H9 (cell line): ENCODE measurements at regions not wholly inside any gene's neighbourhood (a gene's known extent, or its start where the extent isn't known, plus 50 kb on each side); places are given as distances from the start of the nearest gene placed in this dataset.

ENCODE experiments used
- DNase-seq: peaks from one replicate; pipeline ENCODE4 v3.0.0-alpha.2; 2017
- H2AFZ ChIP-seq: one replicate; pipeline ENCODE4 v1.6.1; 2013; ENCODE audit warnings: mild to moderate bottlenecking, low read length, control low read depth, moderate library complexity
- H2AK5ac ChIP-seq: 2 replicates; pipeline ENCODE4 v1.6.1; 2013; ENCODE audit warnings: low read length, control low read depth, mixed read lengths; ENCODE audit not compliant: insufficient read length
- H2BK120ac ChIP-seq: one replicate; pipeline ENCODE4 v1.6.1; 2013; ENCODE audit warnings: low read depth, mild to moderate bottlenecking, low read length, control low read depth, inconsistent platforms; ENCODE audit not compliant: poor library complexity, severe bottlenecking
- H2BK12ac ChIP-seq: 2 replicates; pipeline ENCODE4 v1.6.1; 2013; ENCODE audit warnings: low read length, control low read depth, mixed read lengths, low read depth; ENCODE audit not compliant: insufficient read length
- H2BK15ac ChIP-seq: 2 replicates; pipeline ENCODE4 v1.6.1; 2013; ENCODE audit warnings: low read depth, low read length, control low read depth
- H2BK20ac ChIP-seq: one replicate; pipeline ENCODE4 v1.6.1; 2013; ENCODE audit warnings: low read depth, mild to moderate bottlenecking, low read length, control low read depth, inconsistent platforms; ENCODE audit not compliant: poor library complexity, severe bottlenecking
- H2BK5ac ChIP-seq: 2 replicates; pipeline ENCODE4 v1.6.1; 2013; ENCODE audit warnings: low read length, control low read depth, mixed read lengths; ENCODE audit not compliant: insufficient read length
- H3K14ac ChIP-seq: 2 replicates; pipeline ENCODE4 v1.6.1; 2013; ENCODE audit warnings: low read length, control low read depth; ENCODE audit not compliant: insufficient read depth
- H3K18ac ChIP-seq: 2 replicates; pipeline ENCODE4 v1.6.1; 2013; ENCODE audit warnings: low read depth, mild to moderate bottlenecking, mixed read lengths, low read length, control low read depth; ENCODE audit not compliant: insufficient read length
- H3K23ac ChIP-seq: 2 replicates; pipeline ENCODE4 v1.6.1; 2013; ENCODE audit warnings: low read length, control low read depth, mixed read lengths, low read depth; ENCODE audit not compliant: insufficient read length
- H3K23me2 ChIP-seq: 2 replicates; pipeline ENCODE4 v1.6.1; 2013; ENCODE audit warnings: low read depth, mild to moderate bottlenecking, mixed read lengths, low read length, control low read depth; ENCODE audit not compliant: insufficient read length, poor library complexity, severe bottlenecking
- H3K27ac ChIP-seq: 2 replicates; pipeline ENCODE4 v1.5.1; 2013; ENCODE audit warnings: low read length, control low read depth, mixed read lengths, low read depth; ENCODE audit not compliant: insufficient read length
- H3K27me3 ChIP-seq: 2 replicates; pipeline ENCODE4 v1.6.1; 2013; ENCODE audit warnings: low read length, control low read depth, inconsistent platforms; ENCODE audit not compliant: insufficient read depth
- H3K4ac ChIP-seq: 2 replicates; pipeline ENCODE4 v1.6.1; 2013; ENCODE audit warnings: low read depth, mild to moderate bottlenecking, control low read depth, inconsistent platforms, low read length, moderate library complexity
- H3K4me1 ChIP-seq: 2 replicates; pipeline ENCODE4 v1.6.1; 2013; ENCODE audit warnings: low read length, control low read depth, inconsistent platforms; ENCODE audit not compliant: insufficient read depth
- H3K4me2 ChIP-seq: 2 replicates; pipeline ENCODE4 v1.6.1; 2013; ENCODE audit warnings: low read length, control low read depth, mixed read lengths; ENCODE audit not compliant: insufficient read length, insufficient read depth
- H3K56ac ChIP-seq: 2 replicates; pipeline ENCODE4 v1.6.1; 2013; ENCODE audit warnings: low read depth, mild to moderate bottlenecking, mixed read lengths, low read length, control low read depth; ENCODE audit not compliant: insufficient read length
- H3K79me1 ChIP-seq: 2 replicates; pipeline ENCODE4 v1.6.1; 2013; ENCODE audit warnings: low read depth, mild to moderate bottlenecking, moderate library complexity, low read length, control low read depth, inconsistent platforms; ENCODE audit not compliant: insufficient read depth, poor library complexity, severe bottlenecking
- H3K79me2 ChIP-seq: 2 replicates; pipeline ENCODE4 v1.6.1; 2013; ENCODE audit warnings: low read length, control low read depth, inconsistent platforms; ENCODE audit not compliant: insufficient read depth
- H3K9ac ChIP-seq: 2 replicates; pipeline ENCODE4 v1.6.1; 2013; ENCODE audit warnings: low read length, control low read depth, mixed read lengths; ENCODE audit not compliant: insufficient read length; ENCODE audit errors: extremely low read depth
- H3K9me3 ChIP-seq: one replicate; pipeline ENCODE4 v1.6.1; 2013; ENCODE audit warnings: low read depth, low read length, inconsistent platforms; ENCODE audit not compliant: control insufficient read depth
- H3T11ph ChIP-seq: one replicate; pipeline ENCODE4 v1.6.1; 2013; ENCODE audit warnings: mild to moderate bottlenecking, low read length, control low read depth, inconsistent platforms
- H4K20me1 ChIP-seq: one replicate; pipeline ENCODE4 v1.6.1; 2013; ENCODE audit not compliant: control insufficient read depth, insufficient read length, insufficient read depth
- H4K5ac ChIP-seq: 2 replicates; pipeline ENCODE4 v1.6.1; 2013; ENCODE audit warnings: low read depth, mild to moderate bottlenecking, mixed read lengths, low read length, control low read depth; ENCODE audit not compliant: insufficient read length
- H4K8ac ChIP-seq: replicated peaks from 2 replicates; pipeline ENCODE4 v1.6.1; 2013; ENCODE audit warnings: low read length, control low read depth, mixed read lengths, low read depth; ENCODE audit not compliant: insufficient read length
- H4K91ac ChIP-seq: 2 replicates; pipeline ENCODE4 v1.6.1; 2013; ENCODE audit warnings: low read depth, mild to moderate bottlenecking, moderate library complexity, mixed read lengths, low read length, control low read depth; ENCODE audit not compliant: insufficient read length
- H3K27ac Mint-ChIP-seq, 3 experiments: 2 replicates in 2 of 3; 3 replicates in 1 of 3; pipeline ENCODE4 v1.8.0; 2020 to 2021; ENCODE audit warnings: mixed read lengths in 3 of 3, mild to moderate bottlenecking in 1 of 3, moderate library complexity in 1 of 3
- H3K27me3 Mint-ChIP-seq: 2 replicates; pipeline ENCODE4 v1.8.0; 2021; ENCODE audit warnings: low read depth, mild to moderate bottlenecking, moderate library complexity, mixed read lengths
- H3K36me3 Mint-ChIP-seq, 3 experiments: 2 replicates in 2 of 3; 3 replicates in 1 of 3; pipeline ENCODE4 v1.8.0; 2020 to 2021; ENCODE audit warnings: low read depth in 3 of 3, mixed read lengths in 3 of 3; ENCODE audit not compliant: insufficient read depth in 1 of 3
- H3K4me1 Mint-ChIP-seq, 2 experiments: 2 replicates each; pipeline ENCODE4 v1.8.0; 2020; ENCODE audit warnings: mixed read lengths in 2 of 2
- H3K4me3 Mint-ChIP-seq, 2 experiments: 2 replicates in 1 of 2; 3 replicates in 1 of 2; pipeline ENCODE4 v1.8.0; 2020 to 2021; ENCODE audit warnings: mild to moderate bottlenecking in 2 of 2, mixed read lengths in 2 of 2, moderate library complexity in 1 of 2
- H3K9me3 Mint-ChIP-seq, 2 experiments: 2 replicates in 1 of 2; 3 replicates in 1 of 2; pipeline ENCODE4 v1.8.0; 2020; ENCODE audit warnings: mild to moderate bottlenecking in 2 of 2, mixed read lengths in 2 of 2, moderate library complexity in 1 of 2
- WGBS: extraction: QIAGEN DNeasy Blood & Tissue Kit; methylation state at CpG from one replicate; pipeline ENCODE4 v1.1.7; 2013; ENCODE audit warnings: missing lambda C conversion rate, low lambda C conversion rate, mixed read lengths; ENCODE audit not compliant: insufficient read length; ENCODE audit errors: extremely low coverage; 5-methylcytosine and 5-hydroxymethylcytosine counted together
- TF ChIP-seq, protein P1 (sequence below): fragments of 200-600 bp; sonication (generic); conservative IDR thresholded peaks from 3 replicates; pipeline ENCODE4 v1.8.0; 2021; ENCODE audit warnings: antibody characterized with exemption, mild to moderate bottlenecking

DNA sequence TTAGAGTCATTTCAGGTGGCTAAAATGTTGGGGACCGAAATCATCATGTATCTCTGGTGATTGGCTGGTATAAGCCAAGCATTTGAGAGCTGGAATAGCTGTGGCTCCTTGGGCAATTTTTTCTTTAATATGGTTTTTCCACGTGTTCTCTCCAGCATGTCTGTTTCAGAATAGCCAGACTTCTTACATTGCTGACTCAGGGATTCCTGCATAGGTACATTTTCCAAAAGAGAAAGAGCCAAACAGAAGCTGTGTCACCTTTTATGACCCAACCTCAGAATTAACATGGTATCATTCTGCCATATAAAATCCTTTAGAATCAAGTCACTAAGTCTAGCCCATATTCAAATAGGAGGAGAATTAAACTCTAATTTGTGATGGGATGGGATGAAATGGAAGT is 74.8 kb upstream of the TSLP start:
- H3K4me2 ChIP-seq: no peak overlapping the region
- H3K4me1 Mint-ChIP-seq: no peaks in the 10 kb centered on the region
- no peaks in the 10 kb centered on the region for H3K79me1 ChIP-seq

More for the DNA sequence above, 74.8 kb upstream of the TSLP start:
- Histone ChIP-seq H3K9ac (no peak overlapping the region), H3K27me3 (no peaks in the 10 kb centered on the region), H4K91ac (no peak overlapping the region), H3K56ac (no peak overlapping the region), H3K23me2 (no peaks in the 10 kb centered on the region), H2BK120ac (no peak overlapping the region), H2BK12ac (no peak overlapping the region), H2BK20ac (no peak overlapping the region), H3K14ac (no peak overlapping the region), H2BK5ac (no peak overlapping the region), H4K20me1 (no peaks in the 10 kb centered on the region), H3K4me1 (no peaks in the 10 kb centered on the region), H3K27ac (no peak overlapping the region), H4K8ac (no peak overlapping the region), H2BK15ac (no peak overlapping the region), H3K4ac (no peak overlapping the region), H4K5ac (no peak overlapping the region), H3K18ac (no peak overlapping the region), H2AFZ (no peak overlapping the region), H3K79me2 (no peaks in the 10 kb centered on the region), H2AK5ac (no peak overlapping the region), H3K9me3 (no peaks in the 10 kb centered on the region), H3T11ph (no peak overlapping the region), H3K23ac (no peak overlapping the region)
- H3K9me3 Mint-ChIP-seq: peaks cover 10 to 16% of the 10 kb centered on the region in 2 experiments
- DNase-seq: no peak
- H3K36me3 Mint-ChIP-seq: peaks cover 0 to 10% (median 0%) of the 10 kb centered on the region in 3 experiments; a peak in 4 of 7 replicates
- WGBS: no CpG with 5 or more reads among the region's 2 CpGs
- no peaks in the 10 kb centered on the region for H3K27me3 Mint-ChIP-seq
- TF ChIP-seq, protein P1, sequence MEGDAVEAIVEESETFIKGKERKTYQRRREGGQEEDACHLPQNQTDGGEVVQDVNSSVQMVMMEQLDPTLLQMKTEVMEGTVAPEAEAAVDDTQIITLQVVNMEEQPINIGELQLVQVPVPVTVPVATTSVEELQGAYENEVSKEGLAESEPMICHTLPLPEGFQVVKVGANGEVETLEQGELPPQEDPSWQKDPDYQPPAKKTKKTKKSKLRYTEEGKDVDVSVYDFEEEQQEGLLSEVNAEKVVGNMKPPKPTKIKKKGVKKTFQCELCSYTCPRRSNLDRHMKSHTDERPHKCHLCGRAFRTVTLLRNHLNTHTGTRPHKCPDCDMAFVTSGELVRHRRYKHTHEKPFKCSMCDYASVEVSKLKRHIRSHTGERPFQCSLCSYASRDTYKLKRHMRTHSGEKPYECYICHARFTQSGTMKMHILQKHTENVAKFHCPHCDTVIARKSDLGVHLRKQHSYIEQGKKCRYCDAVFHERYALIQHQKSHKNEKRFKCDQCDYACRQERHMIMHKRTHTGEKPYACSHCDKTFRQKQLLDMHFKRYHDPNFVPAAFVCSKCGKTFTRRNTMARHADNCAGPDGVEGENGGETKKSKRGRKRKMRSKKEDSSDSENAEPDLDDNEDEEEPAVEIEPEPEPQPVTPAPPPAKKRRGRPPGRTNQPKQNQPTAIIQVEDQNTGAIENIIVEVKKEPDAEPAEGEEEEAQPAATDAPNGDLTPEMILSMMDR: no peak
- H3K4me3 Mint-ChIP-seq: no peak overlapping the region
- H3K27ac Mint-ChIP-seq: no peak overlapping the region
